RWPE1 (cell line): ENCODE measurements at regions not wholly inside any gene's neighbourhood (a gene's known extent, or its start where the extent isn't known, plus 50 kb on each side); places are given as distances from the start of the nearest gene placed in this dataset.

ENCODE experiments used
- CTCF ChIA-PET: fragments of 350-600 bp; sonication (Branson Sonifier 250); formaldehyde crosslinking; extraction: SDS; loops from one replicate; lab custom pipeline; 2021; lab: Yijun Ruan, JAX
- POLR2A ChIA-PET: fragments of 400-600 bp; formaldehyde crosslinking; extraction: SDS; loops from one replicate; lab custom pipeline; 2020; ENCODE audit warnings: antibody characterized with exemption; ENCODE audit not compliant: low non-redundant PET; lab: Yijun Ruan, JAX
- DNase-seq: peaks from one replicate; pipeline ENCODE4 v3.0.0; 2012; ENCODE audit warnings: low spot score
- H3K27ac ChIP-seq: fragments of 450-650 bp; 2 replicates; pipeline ENCODE4 v1.5.1; 2017
- CTCF ChIP-seq: fragments of 450-650 bp; conservative IDR thresholded peaks from 2 replicates; pipeline ENCODE4 v1.5.1; 2017; ENCODE audit warnings: low read depth, mild to moderate bottlenecking

- no peak overlapping the region for H3K27ac ChIP-seq
- TF ChIP-seq CTCF: peak; percentile 41
- POLR2A ChIA-PET: no interaction called here
- CTCF ChIA-PET: interaction anchor here (0.6 to 2.4 kb wide), 3 partner anchors 294 to 462 kb away, joined by 3 to 21 read pairs (median 3); no protein-coding TSS in a partner anchor
- DNase-seq: peak; percentile 28
Measured at GRCh38 chr3:87082796-87083440, 92.0 kb upstream of the VGLL3 start.

- no peak overlapping the region for H3K27ac ChIP-seq
- no peak for TF ChIP-seq CTCF
- POLR2A ChIA-PET: no interaction called here
- CTCF ChIA-PET: interaction anchor here (0.6 kb wide), 1 partner anchor 312 kb away, joined by 3 read pairs; no protein-coding TSS in a partner anchor
- no peak for DNase-seq
Measured at GRCh38 chr3:87077355-87077754, 86.4 kb upstream of the VGLL3 start.

- DNase-seq: peak; percentile 7
- ChIA-PET CTCF (no interaction called here), POLR2A (no interaction called here)
- no peak for TF ChIP-seq CTCF
- H3K27ac ChIP-seq: no peak overlapping the region
Measured at GRCh38 chr3:87076946-87077345, 86.0 kb upstream of the VGLL3 start.

- DNase-seq: no peak
- CTCF ChIA-PET: no interaction called here
- no peak for TF ChIP-seq CTCF
- no peak overlapping the region for H3K27ac ChIP-seq
- POLR2A ChIA-PET: no interaction called here
Measured at GRCh38 chr3:87073496-87074145, 82.7 kb upstream of the VGLL3 start.

- no peak overlapping the region for H3K27ac ChIP-seq
- no peak for DNase-seq
- no peak for TF ChIP-seq CTCF
- CTCF ChIA-PET: no interaction called here
- POLR2A ChIA-PET: no interaction called here
Measured at GRCh38 chr3:87072446-87072845, 81.5 kb upstream of the VGLL3 start.

GRCh38 chr3:87069971-87070370 lies 79.0 kb upstream of the VGLL3 start:
- CTCF ChIA-PET: no interaction called here
- no peak overlapping the region for H3K27ac ChIP-seq
- POLR2A ChIA-PET: no interaction called here
- DNase-seq: no peak
- no peak for TF ChIP-seq CTCF
